Pons (tissue), 1 donor: ENCODE measurements at regions not wholly inside any gene's neighbourhood (a gene's known extent, or its start where the extent isn't known, plus 50 kb on each side); places are given as distances from the start of the nearest gene placed in this dataset.
"Not testable (repeated sequence)": the region's sequence is repeated elsewhere in the genome, so short reads cannot be mapped to it uniquely, and the experiment has no call there.

Source experiments
- DNase-seq: peaks from one replicate; pipeline ENCODE4 v3.0.0-alpha.2; 2016; ENCODE audit warnings: low spot score

- no peak for DNase-seq
Measured at GRCh38 chr1:197985351-197985750, 68.2 kb downstream of the LHX9 start.

GRCh38 chr1:197986817-197987216 is 69.6 kb downstream of the LHX9 start:
- DNase-seq = no peak

GRCh38 chr1:197987294-197987693 is 70.1 kb downstream of the LHX9 start:
- no peak for DNase-seq

GRCh38 chr1:197988581-197988980 is 71.4 kb downstream of the LHX9 start:
- DNase-seq = not testable (repeated sequence)

- DNase-seq = no peak
Measured at GRCh38 chr1:197989058-197989457, 71.9 kb downstream of the LHX9 start.

GRCh38 chr1:197991594-197991993 is 74.4 kb downstream of the LHX9 start:
- DNase-seq = no peak

GRCh38 chr1:197994907-197995407 is 77.8 kb downstream of the LHX9 start:
- no peak for DNase-seq

- no peak for DNase-seq
Measured at GRCh38 chr1:197995408-197996258, 78.5 kb downstream of the LHX9 start.

- DNase-seq = not testable (repeated sequence)
Measured at GRCh38 chr1:197996259-197996512, 79.0 kb downstream of the LHX9 start.

- DNase-seq = no peak
Measured at GRCh38 chr1:197998110-197998509, 80.9 kb downstream of the LHX9 start.

- no peak for DNase-seq
Measured at GRCh38 chr1:198001776-198002408, 84.7 kb downstream of the LHX9 start.

GRCh38 chr1:198003468-198003867 is 86.3 kb downstream of the LHX9 start:
- DNase-seq = no peak

GRCh38 chr1:198007011-198007410 is 89.8 kb downstream of the LHX9 start:
- no peak for DNase-seq

- DNase-seq = no peak
Measured at GRCh38 chr1:198007687-198008607, 90.8 kb downstream of the LHX9 start.

- DNase-seq = no peak
Measured at GRCh38 chr1:198014355-198014754, 97.2 kb downstream of the LHX9 start.

- no peak for DNase-seq
Measured at GRCh38 chr1:198015309-198015708, 98.1 kb downstream of the LHX9 start.

GRCh38 chr1:198018529-198018928 is 101.4 kb downstream of the LHX9 start:
- no peak for DNase-seq

GRCh38 chr1:198019126-198019525 is 102.0 kb downstream of the LHX9 start:
- DNase-seq = no peak

GRCh38 chr1:198024336-198024735 is 107.2 kb downstream of the LHX9 start:
- no peak for DNase-seq

- no peak for DNase-seq
Measured at GRCh38 chr1:198024782-198025181, 107.6 kb downstream of the LHX9 start.

GRCh38 chr1:198030682-198031081 is 113.5 kb downstream of the LHX9 start:
- DNase-seq = no peak

- DNase-seq = no peak
Measured at GRCh38 chr1:198031086-198031485, 113.9 kb downstream of the LHX9 start.

GRCh38 chr1:198032668-198033067 is 115.5 kb downstream of the LHX9 start:
- DNase-seq = no peak
